H9 (cell line): ENCODE measurements at regions not wholly inside any gene's neighbourhood (a gene's known extent, or its start where the extent isn't known, plus 50 kb on each side); places are given as distances from the start of the nearest gene placed in this dataset.

Experiments used
- DNase-seq: peaks from one replicate; pipeline ENCODE4 v3.0.0-alpha.2; 2017
- H2AFZ ChIP-seq: one replicate; pipeline ENCODE4 v1.6.1; 2013; ENCODE audit warnings: mild to moderate bottlenecking, low read length, control low read depth, moderate library complexity
- H2AK5ac ChIP-seq: 2 replicates; pipeline ENCODE4 v1.6.1; 2013; ENCODE audit warnings: low read length, control low read depth, mixed read lengths; ENCODE audit not compliant: insufficient read length
- H2BK120ac ChIP-seq: one replicate; pipeline ENCODE4 v1.6.1; 2013; ENCODE audit warnings: low read depth, mild to moderate bottlenecking, low read length, control low read depth, inconsistent platforms; ENCODE audit not compliant: poor library complexity, severe bottlenecking
- H2BK12ac ChIP-seq: 2 replicates; pipeline ENCODE4 v1.6.1; 2013; ENCODE audit warnings: low read length, control low read depth, mixed read lengths, low read depth; ENCODE audit not compliant: insufficient read length
- H2BK15ac ChIP-seq: 2 replicates; pipeline ENCODE4 v1.6.1; 2013; ENCODE audit warnings: low read depth, low read length, control low read depth
- H2BK20ac ChIP-seq: one replicate; pipeline ENCODE4 v1.6.1; 2013; ENCODE audit warnings: low read depth, mild to moderate bottlenecking, low read length, control low read depth, inconsistent platforms; ENCODE audit not compliant: poor library complexity, severe bottlenecking
- H2BK5ac ChIP-seq: 2 replicates; pipeline ENCODE4 v1.6.1; 2013; ENCODE audit warnings: low read length, control low read depth, mixed read lengths; ENCODE audit not compliant: insufficient read length
- H3K14ac ChIP-seq: 2 replicates; pipeline ENCODE4 v1.6.1; 2013; ENCODE audit warnings: low read length, control low read depth; ENCODE audit not compliant: insufficient read depth
- H3K18ac ChIP-seq: 2 replicates; pipeline ENCODE4 v1.6.1; 2013; ENCODE audit warnings: low read depth, mild to moderate bottlenecking, mixed read lengths, low read length, control low read depth; ENCODE audit not compliant: insufficient read length
- H3K23ac ChIP-seq: 2 replicates; pipeline ENCODE4 v1.6.1; 2013; ENCODE audit warnings: low read length, control low read depth, mixed read lengths, low read depth; ENCODE audit not compliant: insufficient read length
- H3K23me2 ChIP-seq: 2 replicates; pipeline ENCODE4 v1.6.1; 2013; ENCODE audit warnings: low read depth, mild to moderate bottlenecking, mixed read lengths, low read length, control low read depth; ENCODE audit not compliant: insufficient read length, poor library complexity, severe bottlenecking
- H3K27ac ChIP-seq: 2 replicates; pipeline ENCODE4 v1.5.1; 2013; ENCODE audit warnings: low read length, control low read depth, mixed read lengths, low read depth; ENCODE audit not compliant: insufficient read length
- H3K27me3 ChIP-seq: 2 replicates; pipeline ENCODE4 v1.6.1; 2013; ENCODE audit warnings: low read length, control low read depth, inconsistent platforms; ENCODE audit not compliant: insufficient read depth
- H3K4ac ChIP-seq: 2 replicates; pipeline ENCODE4 v1.6.1; 2013; ENCODE audit warnings: low read depth, mild to moderate bottlenecking, control low read depth, inconsistent platforms, low read length, moderate library complexity
- H3K4me1 ChIP-seq: 2 replicates; pipeline ENCODE4 v1.6.1; 2013; ENCODE audit warnings: low read length, control low read depth, inconsistent platforms; ENCODE audit not compliant: insufficient read depth
- H3K4me2 ChIP-seq: 2 replicates; pipeline ENCODE4 v1.6.1; 2013; ENCODE audit warnings: low read length, control low read depth, mixed read lengths; ENCODE audit not compliant: insufficient read length, insufficient read depth
- H3K56ac ChIP-seq: 2 replicates; pipeline ENCODE4 v1.6.1; 2013; ENCODE audit warnings: low read depth, mild to moderate bottlenecking, mixed read lengths, low read length, control low read depth; ENCODE audit not compliant: insufficient read length
- H3K79me1 ChIP-seq: 2 replicates; pipeline ENCODE4 v1.6.1; 2013; ENCODE audit warnings: low read depth, mild to moderate bottlenecking, moderate library complexity, low read length, control low read depth, inconsistent platforms; ENCODE audit not compliant: insufficient read depth, poor library complexity, severe bottlenecking
- H3K79me2 ChIP-seq: 2 replicates; pipeline ENCODE4 v1.6.1; 2013; ENCODE audit warnings: low read length, control low read depth, inconsistent platforms; ENCODE audit not compliant: insufficient read depth
- H3K9ac ChIP-seq: 2 replicates; pipeline ENCODE4 v1.6.1; 2013; ENCODE audit warnings: low read length, control low read depth, mixed read lengths; ENCODE audit not compliant: insufficient read length; ENCODE audit errors: extremely low read depth
- H3K9me3 ChIP-seq: one replicate; pipeline ENCODE4 v1.6.1; 2013; ENCODE audit warnings: low read depth, low read length, inconsistent platforms; ENCODE audit not compliant: control insufficient read depth
- H3T11ph ChIP-seq: one replicate; pipeline ENCODE4 v1.6.1; 2013; ENCODE audit warnings: mild to moderate bottlenecking, low read length, control low read depth, inconsistent platforms
- H4K20me1 ChIP-seq: one replicate; pipeline ENCODE4 v1.6.1; 2013; ENCODE audit not compliant: control insufficient read depth, insufficient read length, insufficient read depth
- H4K5ac ChIP-seq: 2 replicates; pipeline ENCODE4 v1.6.1; 2013; ENCODE audit warnings: low read depth, mild to moderate bottlenecking, mixed read lengths, low read length, control low read depth; ENCODE audit not compliant: insufficient read length
- H4K8ac ChIP-seq: replicated peaks from 2 replicates; pipeline ENCODE4 v1.6.1; 2013; ENCODE audit warnings: low read length, control low read depth, mixed read lengths, low read depth; ENCODE audit not compliant: insufficient read length
- H4K91ac ChIP-seq: 2 replicates; pipeline ENCODE4 v1.6.1; 2013; ENCODE audit warnings: low read depth, mild to moderate bottlenecking, moderate library complexity, mixed read lengths, low read length, control low read depth; ENCODE audit not compliant: insufficient read length
- H3K27ac Mint-ChIP-seq, 3 experiments: 2 replicates in 2 of 3; 3 replicates in 1 of 3; pipeline ENCODE4 v1.8.0; 2020 to 2021; ENCODE audit warnings: mixed read lengths in 3 of 3, mild to moderate bottlenecking in 1 of 3, moderate library complexity in 1 of 3
- H3K27me3 Mint-ChIP-seq: 2 replicates; pipeline ENCODE4 v1.8.0; 2021; ENCODE audit warnings: low read depth, mild to moderate bottlenecking, moderate library complexity, mixed read lengths
- H3K36me3 Mint-ChIP-seq, 3 experiments: 2 replicates in 2 of 3; 3 replicates in 1 of 3; pipeline ENCODE4 v1.8.0; 2020 to 2021; ENCODE audit warnings: low read depth in 3 of 3, mixed read lengths in 3 of 3; ENCODE audit not compliant: insufficient read depth in 1 of 3
- H3K4me1 Mint-ChIP-seq, 2 experiments: 2 replicates each; pipeline ENCODE4 v1.8.0; 2020; ENCODE audit warnings: mixed read lengths in 2 of 2
- H3K4me3 Mint-ChIP-seq, 2 experiments: 2 replicates in 1 of 2; 3 replicates in 1 of 2; pipeline ENCODE4 v1.8.0; 2020 to 2021; ENCODE audit warnings: mild to moderate bottlenecking in 2 of 2, mixed read lengths in 2 of 2, moderate library complexity in 1 of 2
- H3K9me3 Mint-ChIP-seq, 2 experiments: 2 replicates in 1 of 2; 3 replicates in 1 of 2; pipeline ENCODE4 v1.8.0; 2020; ENCODE audit warnings: mild to moderate bottlenecking in 2 of 2, mixed read lengths in 2 of 2, moderate library complexity in 1 of 2
- TF ChIP-seq, protein P1 (sequence below): fragments of 200-600 bp; sonication (generic); conservative IDR thresholded peaks from 3 replicates; pipeline ENCODE4 v1.8.0; 2021; ENCODE audit warnings: antibody characterized with exemption, mild to moderate bottlenecking

DNA sequence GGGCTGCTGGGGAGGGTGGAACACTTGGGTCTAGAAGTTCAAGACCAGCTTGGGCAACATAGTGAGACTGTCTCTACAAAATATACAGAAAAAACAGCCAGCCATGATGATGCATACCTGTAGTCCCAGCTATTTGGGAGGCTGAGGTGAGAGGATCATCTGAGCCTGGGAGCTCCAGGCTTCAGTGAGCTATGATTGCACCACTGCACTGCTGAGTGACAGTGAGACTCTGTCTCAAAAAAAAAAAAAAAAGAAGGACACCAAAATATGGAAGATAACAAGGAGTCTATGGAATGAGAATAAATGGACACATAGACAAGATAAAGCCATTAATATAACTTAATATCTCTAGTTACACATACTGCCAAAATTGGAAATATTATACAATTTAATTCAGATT, 62.7 kb upstream of the IL15 start:
- H3K27me3 Mint-ChIP-seq, result no peaks in the 10 kb centered on the region
- no peak for DNase-seq
- Histone ChIP-seq H3K23me2 (no peaks in the 10 kb centered on the region), H2BK12ac (no peak overlapping the region), H2BK15ac (no peak overlapping the region), H3K27ac (no peak overlapping the region), H4K20me1 (no peaks in the 10 kb centered on the region), H3K23ac (no peak overlapping the region), H3K27me3 (no peaks in the 10 kb centered on the region), H4K8ac (no peak overlapping the region), H4K91ac (no peak overlapping the region), H3K79me2 (no peaks in the 10 kb centered on the region), H3T11ph (no peak overlapping the region), H3K9me3 (no peaks in the 10 kb centered on the region), H3K14ac (no peak overlapping the region), H2BK20ac (no peak overlapping the region), H3K4ac (no peak overlapping the region), H4K5ac (no peak overlapping the region), H3K9ac (no peak overlapping the region), H2BK5ac (no peak overlapping the region), H2AK5ac (no peak overlapping the region), H3K79me1 (no peaks in the 10 kb centered on the region), H2BK120ac (no peak overlapping the region), H3K18ac (no peak overlapping the region), H3K4me2 (no peak overlapping the region), H3K56ac (no peak overlapping the region), H2AFZ (no peak overlapping the region), H3K4me1 (no peaks in the 10 kb centered on the region)
- H3K36me3 Mint-ChIP-seq, result no peaks in the 10 kb centered on the region
- H3K4me1 Mint-ChIP-seq, result no peaks in the 10 kb centered on the region
- H3K9me3 Mint-ChIP-seq, result no peaks in the 10 kb centered on the region
- H3K4me3 Mint-ChIP-seq, result no peak overlapping the region
- TF ChIP-seq, protein P1, sequence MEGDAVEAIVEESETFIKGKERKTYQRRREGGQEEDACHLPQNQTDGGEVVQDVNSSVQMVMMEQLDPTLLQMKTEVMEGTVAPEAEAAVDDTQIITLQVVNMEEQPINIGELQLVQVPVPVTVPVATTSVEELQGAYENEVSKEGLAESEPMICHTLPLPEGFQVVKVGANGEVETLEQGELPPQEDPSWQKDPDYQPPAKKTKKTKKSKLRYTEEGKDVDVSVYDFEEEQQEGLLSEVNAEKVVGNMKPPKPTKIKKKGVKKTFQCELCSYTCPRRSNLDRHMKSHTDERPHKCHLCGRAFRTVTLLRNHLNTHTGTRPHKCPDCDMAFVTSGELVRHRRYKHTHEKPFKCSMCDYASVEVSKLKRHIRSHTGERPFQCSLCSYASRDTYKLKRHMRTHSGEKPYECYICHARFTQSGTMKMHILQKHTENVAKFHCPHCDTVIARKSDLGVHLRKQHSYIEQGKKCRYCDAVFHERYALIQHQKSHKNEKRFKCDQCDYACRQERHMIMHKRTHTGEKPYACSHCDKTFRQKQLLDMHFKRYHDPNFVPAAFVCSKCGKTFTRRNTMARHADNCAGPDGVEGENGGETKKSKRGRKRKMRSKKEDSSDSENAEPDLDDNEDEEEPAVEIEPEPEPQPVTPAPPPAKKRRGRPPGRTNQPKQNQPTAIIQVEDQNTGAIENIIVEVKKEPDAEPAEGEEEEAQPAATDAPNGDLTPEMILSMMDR, result no peak
- H3K27ac Mint-ChIP-seq, result no peak overlapping the region
